Pancreas (tissue), 10 donors: ENCODE measurements at regions not wholly inside any gene's neighbourhood (a gene's known extent, or its start where the extent isn't known, plus 50 kb on each side); places are given as distances from the start of the nearest gene placed in this dataset.

Experiments
- ATAC-seq, 4 donors: fragments of 200-7000 bp; cut with Tn5 transposase; one replicate each; pipeline versions ENCODE4 v1.8.0 to v1.9.1; 2020; ENCODE audit warnings: mild to moderate bottlenecking in 4 of 4, moderate library complexity in 4 of 4
- DNase-seq, 6 donors: peaks; one replicate each; pipeline ENCODE4 v3.0.0-alpha.2; 2020
- FAIRE-seq: peaks from 2 replicates; lab custom pipeline; 2012; peaks lifted over from hg19 to GRCh38; lab: Jason Lieb, UNC
- H3K27ac ChIP-seq, 4 donors: fragments of 200-600 bp; sonication (generic); 1 replicate in 3 of 4; 2 replicates in 1 of 4; pipeline versions ENCODE4 v1.5.0 to v1.8.0; 2020
- H3K27me3 ChIP-seq, 4 donors: fragments of 200-600 bp; one replicate each; pipeline ENCODE4 v1.8.0; 2021
- H3K36me3 ChIP-seq, 3 donors: fragments of 200-600 bp; sonication (generic) in 1 of 3; one replicate each; pipeline versions ENCODE4 v1.5.0 to v1.8.0; 2020 to 2021
- H3K4me1 ChIP-seq, 3 donors: fragments of 200-600 bp; one replicate each; pipeline ENCODE4 v1.8.0; 2021
- H3K4me3 ChIP-seq, 4 donors: fragments of 200-600 bp; sonication (generic) in 2 of 4; one replicate each; pipeline versions ENCODE4 v1.5.0 to v1.8.0; 2020 to 2021
- H3K9me3 ChIP-seq, 4 donors: fragments of 200-600 bp; one replicate each; pipeline ENCODE4 v1.8.0; 2021
- WGBS, 2 donors: extraction: QIAGEN DNeasy Blood & Tissue Kit; methylation state at CpG; one replicate each; pipeline ENCODE4 v1.1.7; 2013; 5-methylcytosine and 5-hydroxymethylcytosine counted together
- intact Hi-C, 3 donors: fragments of 100-400 bp; cut with DNase I; formaldehyde crosslinking; loops; one replicate each; pipeline versions ENCODE4 v1.11.1 to v1.14.2; 2022
- TF ChIP-seq, protein P1 (sequence below), 4 donors: fragments of 200-600 bp; sonication (generic) in 3 of 4; IDR thresholded peaks; one replicate each; pipeline versions ENCODE4 v1.5.0 to v1.8.0; 2021; ENCODE audit warnings: antibody characterized with exemption in 4 of 4
- donor health status: healthy with polysubstance abuse.
- donor health status: DM: no; HTN: no; CAD: no; lungs with moderate emphysema.
- donor health status: DM: no; HTN: no; CAD: no.
- donor health status: control.
- donor health status: control.
- donor health status: Bipolar disorder and iron deficiency.
- donor health status: DM: yes; HTN: yes; CAD: no.
- donor health status: DM: no; HTN: no; CAD: no.
- donor health status: DM: no; HTN: no; CAD: no.
- donor health status: DM: yes; HTN: yes; CAD: no.

DNA sequence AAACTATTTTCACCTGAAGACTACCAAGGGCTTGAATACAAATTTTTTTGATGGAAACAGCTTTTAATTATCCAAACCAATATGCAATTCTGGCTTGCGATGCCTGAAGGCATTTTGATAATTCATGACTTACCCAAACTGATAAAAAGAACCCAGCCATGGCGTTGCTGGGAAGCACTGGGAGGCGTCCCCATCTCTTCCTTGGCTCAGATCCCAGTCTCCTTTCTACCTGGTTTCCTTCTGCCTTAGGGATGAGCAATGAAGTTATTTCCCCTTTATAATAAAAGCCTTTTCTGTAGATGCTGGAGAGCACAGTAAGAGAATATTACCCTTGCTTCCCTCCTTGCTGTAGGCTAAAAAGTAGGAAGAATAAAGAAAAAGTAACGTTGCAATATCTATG lies 129.1 kb upstream of the ANK3 start:
- no peak for DNase-seq
- TF ChIP-seq, protein P1, sequence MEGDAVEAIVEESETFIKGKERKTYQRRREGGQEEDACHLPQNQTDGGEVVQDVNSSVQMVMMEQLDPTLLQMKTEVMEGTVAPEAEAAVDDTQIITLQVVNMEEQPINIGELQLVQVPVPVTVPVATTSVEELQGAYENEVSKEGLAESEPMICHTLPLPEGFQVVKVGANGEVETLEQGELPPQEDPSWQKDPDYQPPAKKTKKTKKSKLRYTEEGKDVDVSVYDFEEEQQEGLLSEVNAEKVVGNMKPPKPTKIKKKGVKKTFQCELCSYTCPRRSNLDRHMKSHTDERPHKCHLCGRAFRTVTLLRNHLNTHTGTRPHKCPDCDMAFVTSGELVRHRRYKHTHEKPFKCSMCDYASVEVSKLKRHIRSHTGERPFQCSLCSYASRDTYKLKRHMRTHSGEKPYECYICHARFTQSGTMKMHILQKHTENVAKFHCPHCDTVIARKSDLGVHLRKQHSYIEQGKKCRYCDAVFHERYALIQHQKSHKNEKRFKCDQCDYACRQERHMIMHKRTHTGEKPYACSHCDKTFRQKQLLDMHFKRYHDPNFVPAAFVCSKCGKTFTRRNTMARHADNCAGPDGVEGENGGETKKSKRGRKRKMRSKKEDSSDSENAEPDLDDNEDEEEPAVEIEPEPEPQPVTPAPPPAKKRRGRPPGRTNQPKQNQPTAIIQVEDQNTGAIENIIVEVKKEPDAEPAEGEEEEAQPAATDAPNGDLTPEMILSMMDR (IDR thresholded peaks at IDR 0.05) = no peak
- H3K27me3 ChIP-seq = no peaks in the 10 kb centered on the region
- no peak overlapping the region for H3K4me3 ChIP-seq
- no peak for FAIRE-seq
- H3K27ac ChIP-seq = no peak overlapping the region
- no peaks in the 10 kb centered on the region for H3K36me3 ChIP-seq
- WGBS, 2 donors = 86 to 87% methylated on average over 4 of the region's 4 CpGs
- H3K9me3 ChIP-seq = no peaks in the 10 kb centered on the region
- intact Hi-C loops = no loop called here
- no peaks in the 10 kb centered on the region for H3K4me1 ChIP-seq
- ATAC-seq = no peak

DNA sequence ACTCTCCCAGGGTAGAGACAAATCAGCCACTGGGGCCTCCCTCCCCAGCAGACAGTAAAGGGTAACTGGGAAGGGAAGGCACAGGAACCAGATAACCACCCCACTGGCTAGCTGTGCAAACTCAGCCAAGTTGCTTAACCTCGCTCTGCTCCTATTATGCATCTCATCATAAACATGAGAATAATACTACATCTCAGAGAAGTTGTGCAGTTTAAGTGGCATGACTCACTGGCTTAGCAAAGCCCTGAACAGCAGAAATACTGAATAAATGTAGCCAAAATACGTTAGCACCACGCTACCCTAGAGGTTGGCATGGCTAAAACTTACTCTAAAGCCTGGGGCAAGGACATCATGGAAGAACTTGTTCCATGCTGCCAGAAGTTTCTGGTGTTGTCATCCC lies 128.1 kb upstream of the ANK3 start:
- no peaks in the 10 kb centered on the region for H3K36me3 ChIP-seq
- no peaks in the 10 kb centered on the region for H3K27me3 ChIP-seq
- DNase-seq (no peak), FAIRE-seq (no peak), ATAC-seq (no peak)
- H3K27ac ChIP-seq = no peak overlapping the region
- H3K4me1 ChIP-seq = no peaks in the 10 kb centered on the region
- H3K4me3 ChIP-seq = no peak overlapping the region
- 95 to 97% methylated on average over 3 of the region's 3 CpGs for WGBS, 2 donors
- TF ChIP-seq, protein P1 (IDR thresholded peaks at IDR 0.05) = no peak
- intact Hi-C loops = no loop called here
- H3K9me3 ChIP-seq = no peaks in the 10 kb centered on the region

DNA sequence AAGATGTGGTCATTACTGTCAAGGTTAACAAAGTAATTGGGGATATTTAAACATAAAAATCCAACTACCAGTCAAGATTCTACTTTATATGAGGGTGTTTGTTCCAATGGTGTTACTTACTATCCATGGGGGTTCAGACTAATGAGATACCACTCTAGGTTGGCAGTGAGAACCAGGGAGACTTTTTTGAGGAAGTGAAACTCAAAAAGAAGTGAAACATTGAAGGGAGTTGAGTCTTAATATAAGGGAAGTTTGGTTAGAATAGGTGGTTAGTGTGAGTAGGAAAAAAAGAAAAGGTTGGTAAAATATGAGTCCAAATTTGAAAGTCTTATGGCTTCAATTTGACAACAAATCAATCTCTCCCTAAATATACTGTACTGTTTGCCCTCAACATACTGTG lies 123.6 kb upstream of the ANK3 start:
- ATAC-seq = no peak
- intact Hi-C loops = no loop called here
- Histone ChIP-seq H3K4me3 (no peak overlapping the region), H3K4me1 (peaks cover 0 to under 1% (median 0%) of the 10 kb centered on the region in 3 donors), H3K9me3 (no peaks in the 10 kb centered on the region), H3K36me3 (no peaks in the 10 kb centered on the region), H3K27me3 (no peaks in the 10 kb centered on the region), H3K27ac (no peak overlapping the region)
- no peak for FAIRE-seq
- no peak for DNase-seq
- TF ChIP-seq, protein P1 (IDR thresholded peaks at IDR 0.05) = no peak

DNA sequence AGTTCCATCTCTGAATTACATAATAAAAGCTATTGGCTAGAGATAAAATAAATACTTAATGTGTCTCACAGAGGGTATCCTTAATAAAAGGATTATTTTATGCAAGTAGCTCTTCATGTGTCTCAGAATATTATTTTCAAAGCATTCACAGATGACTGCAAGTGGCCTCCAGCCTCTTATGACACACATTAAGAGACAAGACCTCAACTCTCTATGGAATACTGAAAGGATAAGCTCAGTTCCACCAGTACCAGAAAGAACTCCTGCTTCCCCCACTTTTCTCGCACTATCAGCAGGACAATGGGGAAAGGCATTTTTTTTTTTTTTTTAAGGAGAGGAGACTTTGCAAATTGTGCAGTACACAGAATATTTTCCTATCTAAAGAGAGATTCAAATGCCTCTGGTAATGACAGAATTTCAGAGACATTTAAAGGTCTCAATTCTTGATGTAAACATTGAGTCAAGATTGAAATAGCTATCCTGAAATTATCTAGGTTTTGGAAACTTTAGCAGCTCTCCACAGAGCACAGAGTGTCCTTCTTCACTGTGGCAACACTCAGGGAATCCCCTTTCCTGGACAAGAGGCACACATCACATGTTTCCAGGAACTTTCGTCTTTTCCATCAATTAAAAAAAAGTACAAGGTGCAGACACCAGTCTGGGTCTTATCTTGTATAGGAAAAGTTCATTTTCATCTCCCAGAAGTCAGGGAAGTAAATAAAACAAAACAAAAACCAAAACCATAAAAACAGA lies 122.0 kb upstream of the ANK3 start:
- ATAC-seq = peak in 1 of 4 donors; percentile 48
- WGBS, 2 donors = 74 to 92% methylated on average over 2 of the region's 2 CpGs

DNA sequence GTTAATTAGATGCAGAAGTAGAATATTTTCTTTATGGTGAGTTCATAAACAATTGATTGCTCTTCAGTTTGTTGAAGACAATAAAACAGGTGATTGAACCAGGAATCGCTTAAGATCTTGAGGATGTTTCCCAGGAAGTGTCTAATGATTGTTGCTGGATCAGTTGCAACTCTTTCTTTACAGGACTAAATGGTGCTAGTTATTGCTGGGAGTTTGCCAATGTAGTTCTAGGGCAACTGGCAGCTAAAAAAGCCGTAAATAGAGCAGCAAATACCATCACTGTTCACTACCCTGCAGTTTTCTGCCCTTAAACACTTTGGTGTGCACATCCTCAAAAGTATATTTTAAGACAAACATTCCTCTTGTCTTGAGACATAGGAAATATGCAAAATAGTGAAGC lies 119.2 kb upstream of the ANK3 start:
- Histone ChIP-seq H3K27ac (no peak overlapping the region), H3K36me3 (no peaks in the 10 kb centered on the region), H3K27me3 (no peaks in the 10 kb centered on the region), H3K4me1 (peaks cover 7 to 9% (median 7%) of the 10 kb centered on the region in 3 donors), H3K4me3 (no peak overlapping the region), H3K9me3 (no peaks in the 10 kb centered on the region)
- ATAC-seq (no peak), FAIRE-seq (no peak), DNase-seq (no peak)
- TF ChIP-seq, protein P1 (IDR thresholded peaks at IDR 0.05) = no peak
- intact Hi-C loops = no loop called here
- 80 to 82% methylated on average over 2 of the region's 2 CpGs for WGBS, 2 donors

More for the DNA sequence above, 122.0 kb upstream of the ANK3 start:
- Histone ChIP-seq H3K4me3 (no peak overlapping the region), H3K36me3 (no peaks in the 10 kb centered on the region), H3K27ac (no peak overlapping the region), H3K9me3 (no peaks in the 10 kb centered on the region), H3K4me1 (peaks cover 7 to 9% (median 7%) of the 10 kb centered on the region in 3 donors), H3K27me3 (no peaks in the 10 kb centered on the region)
- FAIRE-seq (no peak), DNase-seq (no peak)
- TF ChIP-seq, protein P1 (IDR thresholded peaks at IDR 0.05) = no peak
- intact Hi-C loops = no loop called here
